ENCODE measurements at regions not wholly inside any gene's neighbourhood (a gene's known extent, or its start where the extent isn't known, plus 50 kb on each side); places are given as distances from the start of the nearest gene placed in this dataset.

DNA sequence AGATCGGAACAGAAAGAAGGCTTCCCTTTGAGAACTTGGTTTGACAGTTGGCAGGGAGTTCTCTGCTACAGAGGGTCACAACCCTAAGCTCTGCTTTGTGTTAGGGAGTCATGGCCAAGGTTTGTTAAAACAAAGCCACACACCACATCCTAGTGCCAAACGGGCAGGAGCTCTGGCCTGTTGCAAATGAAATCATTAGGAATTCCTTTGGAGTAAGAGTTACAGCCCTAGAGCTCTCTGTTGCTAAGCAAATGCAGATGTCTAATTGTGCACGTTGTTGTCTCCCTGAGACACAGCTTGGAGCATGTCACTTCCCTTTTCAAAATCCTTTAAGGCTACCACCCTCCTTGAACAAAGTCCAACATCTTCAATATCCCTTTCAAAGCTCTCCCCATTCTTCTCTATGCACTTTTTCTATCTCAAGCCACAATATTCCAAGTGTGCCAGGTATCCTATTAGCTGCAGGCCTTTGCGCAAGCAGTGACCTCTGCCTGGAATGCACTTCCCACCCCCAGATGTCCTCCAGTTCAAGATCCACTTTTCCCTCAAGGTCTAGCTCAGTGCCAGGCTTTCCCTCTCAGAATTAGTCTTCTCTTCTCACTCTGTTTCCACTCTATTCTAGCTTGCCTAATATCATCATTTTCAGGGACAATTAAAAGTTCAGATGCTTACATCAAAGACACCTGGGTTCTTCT is 253.7 kb upstream of the POU2AF2 start:
- no peak for TF ChIP-seq TAF1 (IDR thresholded peaks at IDR 0.05; ENCODE audit: low read depth, low read length)
- no peak for TF ChIP-seq POLR2A (IDR thresholded peaks at IDR 0.05; ENCODE audit: low read depth, low read length)

All from GM12891 (cell line).